Endothelial cell of umbilical vein (primary cell): ENCODE measurements at regions not wholly inside any gene's neighbourhood (a gene's known extent, or its start where the extent isn't known, plus 50 kb on each side); places are given as distances from the start of the nearest gene placed in this dataset.
A peak's percentile ranks its signal among the peaks of the same experiment; 100 is the strongest.

ENCODE experiments used
- BruUV-seq: library from RNA; stranded (reverse); fragments of 400-500 nt; replicated peaks from 2 replicates; lab custom pipeline; 2021; lab: Mats Ljungman, UMichigan
- CTCF ChIA-PET: fragments of 300-600, 350-600 bp; sonication (Branson Sonifier 250); formaldehyde crosslinking; loops from one replicate; lab custom pipeline; 2021; ENCODE audit warnings: antibody characterized with exemption, inconsistent platforms; lab: Charles Lee
- POLR2A ChIA-PET: fragments of 300-600, 350-600 bp; sonication (Branson Sonifier 250); formaldehyde crosslinking; loops from one replicate; lab custom pipeline; 2021; ENCODE audit warnings: antibody characterized with exemption, inconsistent platforms; lab: Charles Lee
- DNase-seq: peaks from one replicate; pipeline ENCODE4 v3.0.0-alpha.2; 2011; ENCODE audit warnings: low read depth, low spot score
- FAIRE-seq: peaks from 2 replicates; lab custom pipeline; 2011; peaks lifted over from hg19 to GRCh38; lab: Jason Lieb, UNC
- H2AFZ ChIP-seq: 2 replicates; pipeline ENCODE4 v1.6.0; 2012; ENCODE audit warnings: low read depth, low read length, control low read depth, inconsistent platforms
- H3K27ac ChIP-seq: 2 replicates; pipeline ENCODE4 v1.5.1; 2011; ENCODE audit warnings: low read depth, mild to moderate bottlenecking, control low read depth, low read length, moderate library complexity; ENCODE audit not compliant: insufficient read depth
- H3K27me3 ChIP-seq, 2 experiments: 2 replicates each; pipeline versions ENCODE4 v1.6.0 to v1.6.1; 2011; ENCODE audit warnings: low read length in 2 of 2, mixed read lengths in 1 of 2; ENCODE audit not compliant: control insufficient read depth in 2 of 2, insufficient read depth in 2 of 2
- H3K36me3 ChIP-seq, 2 experiments: 2 replicates in 1 of 2; 3 replicates in 1 of 2; pipeline ENCODE4 v1.5.1; 2011; ENCODE audit warnings: low read length in 2 of 2, mild to moderate bottlenecking in 1 of 2, moderate library complexity in 1 of 2; ENCODE audit not compliant: control insufficient read depth in 2 of 2, insufficient read depth in 2 of 2; ENCODE audit errors: extremely low read depth in 1 of 2
- H3K4me1 ChIP-seq: 3 replicates; pipeline ENCODE4 v1.5.1; 2011; ENCODE audit warnings: mild to moderate bottlenecking, low read length; ENCODE audit not compliant: control insufficient read depth, insufficient read depth; ENCODE audit errors: extremely low read depth
- H3K4me2 ChIP-seq: 2 replicates; pipeline ENCODE4 v1.6.1; 2011; ENCODE audit warnings: low read length, control low read depth, mixed read lengths; ENCODE audit not compliant: insufficient read depth
- H3K4me3 ChIP-seq, 3 experiments: fragments of 200-600 bp in 1 of 3; sonication (generic), shearing (Covaris generic) in 1 of 3; replicated peaks in 1 of 3; 2 replicates each; pipeline ENCODE4 v1.5.1; 2011 to 2016; ENCODE audit warnings: control low read depth in 3 of 3, low read length in 3 of 3, mild to moderate bottlenecking in 2 of 3, inconsistent platforms in 1 of 3, low read depth in 1 of 3, moderate library complexity in 1 of 3; ENCODE audit not compliant: insufficient read depth in 1 of 3
- H3K79me2 ChIP-seq: 2 replicates; pipeline ENCODE4 v1.6.0; 2012; ENCODE audit warnings: low read length, inconsistent platforms; ENCODE audit not compliant: control insufficient read depth, insufficient read depth
- H3K9ac ChIP-seq: replicated peaks from 2 replicates; pipeline ENCODE3; 2011; ENCODE audit warnings: low read length, control low read depth; ENCODE audit not compliant: insufficient read depth; ENCODE audit errors: extremely low read depth
- H3K9me1 ChIP-seq: replicated peaks from 3 replicates; pipeline ENCODE4 v1.6.0; 2011; ENCODE audit warnings: mild to moderate bottlenecking, low read length; ENCODE audit not compliant: control insufficient read depth, insufficient read depth; ENCODE audit errors: extremely low read depth
- H3K9me3 ChIP-seq: replicated peaks from 2 replicates; pipeline ENCODE4 v1.5.1; 2012; ENCODE audit warnings: low read length, inconsistent platforms; ENCODE audit not compliant: control insufficient read depth, insufficient read depth
- H4K20me1 ChIP-seq: replicated peaks from 2 replicates; pipeline ENCODE3; 2011; ENCODE audit warnings: mild to moderate bottlenecking, low read length; ENCODE audit not compliant: control insufficient read depth, insufficient read depth; ENCODE audit errors: extremely low read depth
- EZH2 ChIP-seq: IDR thresholded peaks from 2 replicates; pipeline ENCODE4 v1.6.1; 2012; ENCODE audit warnings: borderline replicate concordance, low read depth, mild to moderate bottlenecking, moderate library complexity, low read length, inconsistent platforms; ENCODE audit not compliant: severe bottlenecking
- FOS ChIP-seq: IDR thresholded peaks from 2 replicates; pipeline ENCODE4 v1.6.1; 2011; ENCODE audit warnings: mild to moderate bottlenecking, low read length, moderate library complexity, borderline replicate concordance; ENCODE audit not compliant: insufficient read depth
- GATA2 ChIP-seq: IDR thresholded peaks from 2 replicates; pipeline ENCODE4 v1.7.0; 2011; ENCODE audit warnings: low read depth, mild to moderate bottlenecking, moderate library complexity, mixed read lengths, low read length; ENCODE audit not compliant: insufficient read length, insufficient read depth
- JUN ChIP-seq: IDR thresholded peaks from 2 replicates; pipeline ENCODE4 v1.6.1; 2011; ENCODE audit warnings: borderline replicate concordance, low read depth; ENCODE audit not compliant: insufficient read length, insufficient read depth
- MYC ChIP-seq: IDR thresholded peaks from one replicate; pipeline ENCODE4 v1.6.1; 2011; ENCODE audit warnings: mild to moderate bottlenecking, low read depth, low read length
- POLR2A ChIP-seq: IDR thresholded peaks from 2 replicates; pipeline ENCODE4 v1.6.1; 2012; ENCODE audit warnings: low read depth, mild to moderate bottlenecking, control low read depth, low read length
- POLR2AphosphoS5 ChIP-seq: IDR thresholded peaks from 2 replicates; pipeline ENCODE4 v1.6.1; 2012; ENCODE audit warnings: low read depth, mild to moderate bottlenecking, control low read depth, low read length, moderate library complexity; ENCODE audit not compliant: insufficient read depth
- dilution Hi-C: fragments of 300-500 bp; cut with MboI; formaldehyde crosslinking; loops from one replicate; pipeline ENCODE4 v1.15.0; 2019; ENCODE audit warnings: low sequenced_read_pairs; ENCODE audit not compliant: extremely low pct_ligation_motif_present
- intact Hi-C: fragments of 100-400 bp; cut with micrococcal nuclease; formaldehyde crosslinking; loops from one replicate; pipeline ENCODE4 v1.10.0; 2022
- TF ChIP-seq, protein P1 (sequence below), 2 donors: IDR thresholded peaks; 1 replicate in 1 of 2; 2 replicates in 1 of 2; pipeline ENCODE4 v1.5.1; 2011; ENCODE audit warnings: low read length in 2 of 2, mild to moderate bottlenecking in 2 of 2, moderate library complexity in 2 of 2, control low read depth in 1 of 2, inconsistent platforms in 1 of 2, low read depth in 1 of 2; ENCODE audit not compliant: insufficient read depth in 1 of 2; ENCODE audit errors: extremely low read depth in 1 of 2
- TF ChIP-seq, protein P2 (sequence below): IDR thresholded peaks from 2 replicates; pipeline ENCODE4 v1.6.1; 2011; ENCODE audit not compliant: insufficient read depth, insufficient read length

DNA sequence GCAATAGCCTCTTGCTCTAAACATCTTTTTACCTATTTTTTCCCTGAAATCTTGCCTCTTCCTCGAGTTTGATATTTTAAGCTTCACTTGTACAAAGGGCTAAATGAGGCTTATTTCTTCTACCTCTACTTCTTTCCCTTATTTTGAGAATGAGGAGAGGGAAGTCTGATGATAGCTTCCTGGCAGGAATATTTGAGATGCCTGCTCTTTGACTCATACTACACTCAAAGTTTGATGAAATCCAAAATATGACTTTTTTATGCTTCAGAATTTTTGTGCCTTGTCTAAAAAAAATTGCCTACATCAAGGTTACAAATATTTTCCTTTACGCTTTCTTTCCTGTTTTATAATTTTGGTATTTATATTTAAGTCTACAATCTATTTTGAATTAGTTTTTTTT lies 624.4 kb upstream of the PLXNA2 start:
- H3K9me1 ChIP-seq: no peaks in the 10 kb centered on the region
- no peak overlapping the region for H3K4me3 ChIP-seq
- intact Hi-C loops (loop anchor here (5.0 kb wide), 1 partner anchor 79 kb away; no protein-coding TSS in a partner anchor), dilution Hi-C loops (no loop called here)
- CTCF ChIA-PET: interaction anchor here (1.9 kb wide), 1 partner anchor 16 kb away, joined by 5 read pairs; no protein-coding TSS in a partner anchor
- H3K27ac ChIP-seq: no peak overlapping the region
- peak; percentile 35 for DNase-seq
- no peaks in the 10 kb centered on the region for H3K9me3 ChIP-seq
- H3K4me2 ChIP-seq: peak overlapping the region; percentile 14
- no peaks in the 10 kb centered on the region for H3K79me2 ChIP-seq
- POLR2A ChIA-PET: no interaction called here
- no TSS peak for BruUV-seq
- no peak overlapping the region for H2AFZ ChIP-seq
- H3K27me3 ChIP-seq: no peaks in the 10 kb centered on the region
- peak; percentile 33 for FAIRE-seq
- H4K20me1 ChIP-seq: no peaks in the 10 kb centered on the region
- H3K36me3 ChIP-seq: no peaks in the 10 kb centered on the region
- TF ChIP-seq, protein P1, sequence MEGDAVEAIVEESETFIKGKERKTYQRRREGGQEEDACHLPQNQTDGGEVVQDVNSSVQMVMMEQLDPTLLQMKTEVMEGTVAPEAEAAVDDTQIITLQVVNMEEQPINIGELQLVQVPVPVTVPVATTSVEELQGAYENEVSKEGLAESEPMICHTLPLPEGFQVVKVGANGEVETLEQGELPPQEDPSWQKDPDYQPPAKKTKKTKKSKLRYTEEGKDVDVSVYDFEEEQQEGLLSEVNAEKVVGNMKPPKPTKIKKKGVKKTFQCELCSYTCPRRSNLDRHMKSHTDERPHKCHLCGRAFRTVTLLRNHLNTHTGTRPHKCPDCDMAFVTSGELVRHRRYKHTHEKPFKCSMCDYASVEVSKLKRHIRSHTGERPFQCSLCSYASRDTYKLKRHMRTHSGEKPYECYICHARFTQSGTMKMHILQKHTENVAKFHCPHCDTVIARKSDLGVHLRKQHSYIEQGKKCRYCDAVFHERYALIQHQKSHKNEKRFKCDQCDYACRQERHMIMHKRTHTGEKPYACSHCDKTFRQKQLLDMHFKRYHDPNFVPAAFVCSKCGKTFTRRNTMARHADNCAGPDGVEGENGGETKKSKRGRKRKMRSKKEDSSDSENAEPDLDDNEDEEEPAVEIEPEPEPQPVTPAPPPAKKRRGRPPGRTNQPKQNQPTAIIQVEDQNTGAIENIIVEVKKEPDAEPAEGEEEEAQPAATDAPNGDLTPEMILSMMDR (IDR thresholded peaks at IDR 0.05; ENCODE audit: extremely low read depth in 1 of 2, insufficient read depth in 1 of 2, low read depth in 1 of 2, low read length in 2 of 2): no peak
- no peak for TF ChIP-seq EZH2
- no peak for TF ChIP-seq POLR2AphosphoS5
- peak; percentile 27 for TF ChIP-seq JUN
- peak; percentile 53 for TF ChIP-seq FOS
- H3K4me1 ChIP-seq: peaks cover 6% of the 10 kb centered on the region
- no peak overlapping the region for H3K9ac ChIP-seq

DNA sequence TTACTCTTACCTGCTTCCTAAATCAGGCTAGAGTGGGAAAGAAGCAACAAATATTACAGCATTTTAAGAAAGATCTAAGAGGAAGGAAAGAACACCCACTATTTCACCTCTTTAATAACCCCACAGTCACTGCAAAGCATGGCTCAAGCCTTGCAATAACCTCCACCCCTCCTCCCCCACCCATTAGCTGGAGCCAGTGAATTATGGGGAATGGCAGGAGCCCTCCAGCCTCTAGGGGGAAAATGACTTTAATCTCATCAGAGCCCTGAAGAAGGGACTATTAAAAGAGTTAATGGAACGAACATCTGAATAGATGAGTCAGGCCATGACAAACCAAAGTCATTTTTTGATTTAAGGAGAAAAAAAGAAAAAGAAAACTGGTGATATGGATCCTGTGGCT lies 630.7 kb upstream of the PLXNA2 start:
- H3K27ac ChIP-seq: no peak overlapping the region
- intact Hi-C loops: no loop called here
- BruUV-seq: no TSS peak
- H3K27me3 ChIP-seq: no peaks in the 10 kb centered on the region
- H3K4me1 ChIP-seq: no peaks in the 10 kb centered on the region
- ChIA-PET POLR2A (no interaction called here), CTCF (interaction anchor here (1.5 kb wide), 1 partner anchor 10 kb away, joined by 3 read pairs; no protein-coding TSS in a partner anchor)
- TF ChIP-seq EZH2: no peak
- TF ChIP-seq, protein P1 (IDR thresholded peaks at IDR 0.05; ENCODE audit: extremely low read depth in 1 of 2, insufficient read depth in 1 of 2, low read depth in 1 of 2, low read length in 2 of 2): no peak
- TF ChIP-seq GATA2: no peak
- no peak for TF ChIP-seq POLR2A
- TF ChIP-seq MYC: no peak
- TF ChIP-seq, protein P2, sequence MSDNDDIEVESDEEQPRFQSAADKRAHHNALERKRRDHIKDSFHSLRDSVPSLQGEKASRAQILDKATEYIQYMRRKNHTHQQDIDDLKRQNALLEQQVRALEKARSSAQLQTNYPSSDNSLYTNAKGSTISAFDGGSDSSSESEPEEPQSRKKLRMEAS: no peak
- TF ChIP-seq POLR2AphosphoS5: no peak
- no peak for TF ChIP-seq JUN
- TF ChIP-seq FOS: no peak
- H2AFZ ChIP-seq: no peak overlapping the region
- no peak overlapping the region for H3K4me3 ChIP-seq
- FAIRE-seq: no peak
- no peaks in the 10 kb centered on the region for H3K9me3 ChIP-seq
- no peaks in the 10 kb centered on the region for H3K36me3 ChIP-seq
- H3K79me2 ChIP-seq: no peaks in the 10 kb centered on the region
- H3K4me2 ChIP-seq: no peak overlapping the region
- dilution Hi-C loops: no loop called here
- DNase-seq: no peak
- no peak overlapping the region for H3K9ac ChIP-seq
- no peaks in the 10 kb centered on the region for H4K20me1 ChIP-seq
- no peaks in the 10 kb centered on the region for H3K9me1 ChIP-seq
